Testis (tissue), 2 donors: ENCODE measurements at regions not wholly inside any gene's neighbourhood (a gene's known extent, or its start where the extent isn't known, plus 50 kb on each side); places are given as distances from the start of the nearest gene placed in this dataset.

Experiments used
- CTCF ChIP-seq, 3 experiments: fragments of 450-650 bp in 2 of 3; fragments of 200-600 bp in 1 of 3; sonication (generic) in 1 of 3; IDR thresholded peaks; one replicate each; pipeline ENCODE4 v1.5.1; 2016 to 2019; ENCODE audit warnings: antibody characterized with exemption in 3 of 3, mild to moderate bottlenecking in 2 of 3, moderate library complexity in 1 of 3
- POLR2A ChIP-seq: fragments of 450-650 bp; IDR thresholded peaks from one replicate; pipeline ENCODE4 v1.6.1; 2017; ENCODE audit warnings: antibody characterized with exemption, mild to moderate bottlenecking, moderate library complexity

GRCh38 chr13:106691341-106691740 lies 123.4 kb upstream of the ARGLU1 start:
- no peak for TF ChIP-seq CTCF (IDR thresholded peaks at IDR 0.05)
- TF ChIP-seq POLR2A, result no peak
